NOMO-1 (cell line): ENCODE measurements at regions not wholly inside any gene's neighbourhood (a gene's known extent, or its start where the extent isn't known, plus 50 kb on each side); places are given as distances from the start of the nearest gene placed in this dataset.

Experiments used
- DNase-seq, 2 experiments: peaks; one replicate each; lab custom pipeline; 2025; ENCODE audit not compliant: unreplicated experiment in 2 of 2; lab: John Stamatoyannopoulos, UW

- no peak for DNase-seq
Observed at GRCh38 chr3:69540706-69541581, 155.1 kb upstream of the FRMD4B start.

DNA sequence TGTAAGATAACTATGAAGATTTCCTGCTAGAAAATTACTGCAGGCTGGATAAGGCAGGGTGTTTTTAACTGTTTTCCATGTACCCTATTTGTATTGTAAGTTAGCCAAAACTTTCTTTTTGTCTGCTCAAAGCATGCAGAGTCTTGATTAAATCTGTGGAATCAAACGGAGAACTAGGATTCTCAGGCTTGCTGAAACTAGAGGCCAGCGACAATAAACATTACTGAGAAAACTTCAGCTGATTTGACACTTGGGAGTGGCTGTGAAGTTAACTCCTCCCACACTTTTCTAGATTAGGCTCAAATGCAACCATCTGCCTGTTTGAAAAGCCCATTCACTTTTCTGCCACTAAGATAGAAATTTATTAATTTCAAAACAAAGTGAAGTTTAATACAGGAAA, 153.2 kb upstream of the FRMD4B start:
- no peak for DNase-seq

DNA sequence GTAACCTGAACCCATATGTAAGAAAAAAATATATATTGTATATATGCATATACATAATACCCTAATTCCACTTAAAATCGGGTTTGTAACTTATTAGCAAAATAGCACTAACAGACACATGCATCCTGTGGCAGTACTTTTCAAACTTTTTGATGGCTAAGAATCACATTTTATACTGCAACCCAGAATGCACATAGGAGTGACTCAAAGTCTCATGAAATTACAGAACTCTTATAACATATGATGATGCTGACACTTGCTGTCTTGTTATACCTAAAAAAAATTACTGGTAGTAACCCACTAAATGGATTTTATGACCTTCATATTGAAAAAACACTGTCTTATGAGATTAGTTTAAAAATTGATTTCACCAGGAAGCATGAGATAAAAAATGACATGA, 152.4 kb upstream of the FRMD4B start:
- no peak for DNase-seq

DNA sequence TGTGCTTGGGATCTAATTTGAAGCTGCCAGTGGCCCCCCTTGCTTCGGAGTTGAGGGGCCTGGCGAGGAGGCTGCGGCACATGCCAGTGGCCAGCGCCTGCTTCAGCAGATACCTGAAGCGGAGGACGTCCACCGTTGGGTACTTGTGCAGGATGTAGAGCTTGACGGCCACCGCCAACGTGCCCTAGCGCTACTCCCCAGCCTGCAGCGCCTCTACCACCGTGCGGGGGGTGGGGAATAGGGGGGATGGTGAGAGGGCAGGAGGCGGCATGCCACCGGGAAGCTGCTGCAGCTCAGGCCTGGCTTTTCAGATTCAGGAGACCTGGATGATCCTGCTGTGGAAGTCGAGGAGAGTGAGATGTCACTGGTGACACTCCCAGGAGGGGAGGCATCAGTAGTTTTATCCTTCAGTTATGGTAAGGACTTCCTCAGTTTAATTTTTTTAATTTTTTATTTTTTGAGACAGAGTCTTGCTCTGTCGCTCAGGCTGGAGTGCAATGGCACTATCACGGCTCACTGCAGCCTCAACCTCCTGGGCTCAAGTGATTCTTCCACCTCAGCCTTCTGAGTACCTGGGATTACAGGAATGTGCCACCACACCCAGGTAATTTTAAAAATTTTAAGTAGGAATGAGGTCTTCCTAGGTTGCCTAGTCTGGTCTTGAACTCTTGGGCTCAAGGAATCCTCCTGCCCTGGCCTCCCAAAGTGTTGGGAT, 150.6 kb upstream of the FRMD4B start:
- DNase-seq = no peak

DNA sequence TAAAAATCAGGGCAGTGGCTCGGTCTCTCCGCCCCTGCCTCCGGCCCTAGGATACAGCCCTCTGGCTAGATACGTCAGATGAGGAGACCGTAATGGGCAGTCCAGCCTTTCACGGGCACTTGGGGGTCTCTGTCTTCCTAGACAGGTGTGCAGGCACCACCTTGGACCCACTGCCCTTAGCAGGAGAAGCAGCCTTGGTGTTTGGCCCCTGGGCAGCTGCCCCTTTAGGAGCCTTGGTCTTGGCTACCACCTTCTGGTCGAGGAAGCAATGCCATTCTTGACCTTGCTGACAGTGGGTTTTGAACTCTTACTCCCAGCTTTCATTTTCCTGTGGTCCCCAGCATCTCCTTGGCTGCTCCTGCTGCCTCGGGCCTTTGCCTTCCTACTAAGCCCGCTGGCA, 149.7 kb upstream of the FRMD4B start:
- DNase-seq = no peak

- no peak for DNase-seq
Observed at GRCh38 chr3:69532547-69533224, 146.8 kb upstream of the FRMD4B start.

- no peak for DNase-seq
Observed at GRCh38 chr3:69531576-69532546, 146.0 kb upstream of the FRMD4B start.

- DNase-seq = no peak
Observed at GRCh38 chr3:69530554-69530953, 144.7 kb upstream of the FRMD4B start.

GRCh38 chr3:69527498-69527897, 141.6 kb upstream of the FRMD4B start:
- no peak for DNase-seq

DNA sequence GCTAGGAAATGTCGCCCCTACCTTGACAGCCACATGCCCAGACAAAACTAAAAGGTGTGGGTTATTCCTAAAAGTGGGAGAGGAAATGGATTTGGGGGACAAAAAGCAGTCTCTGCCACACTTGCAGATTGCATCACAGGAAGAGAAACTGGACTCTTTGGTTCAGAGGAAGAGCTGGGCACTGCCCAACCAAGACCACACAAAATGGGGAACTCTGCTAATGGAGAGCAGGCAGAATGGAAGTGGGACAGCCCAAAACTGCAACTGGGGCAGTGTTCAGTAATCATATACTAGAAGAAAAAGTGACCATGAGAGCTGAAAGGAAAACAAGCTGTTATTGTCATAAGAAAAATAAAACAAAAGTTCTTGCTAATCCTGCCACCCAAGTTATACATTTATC, 138.9 kb upstream of the FRMD4B start:
- DNase-seq = no peak

DNA sequence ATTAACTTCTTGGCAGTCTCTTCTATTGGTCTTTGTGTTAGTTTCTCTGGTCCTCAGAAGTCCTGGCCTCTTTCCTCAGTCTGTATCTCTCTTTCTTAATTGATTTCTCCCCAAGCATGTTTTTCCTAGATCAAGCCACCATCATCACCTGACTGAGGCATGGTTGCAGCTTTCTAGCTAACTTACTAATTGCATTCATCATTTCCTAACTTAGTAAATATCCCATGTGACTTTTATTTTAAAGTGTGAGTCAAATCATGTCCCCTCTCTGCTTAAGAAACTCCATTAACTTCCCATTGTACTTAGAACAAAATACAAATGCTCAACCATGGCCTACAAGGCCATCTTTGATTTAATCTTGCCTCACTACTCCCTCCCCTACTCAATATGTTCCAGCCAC, 135.4 kb upstream of the FRMD4B start:
- DNase-seq = no peak

GRCh38 chr3:69511361-69511760, 125.5 kb upstream of the FRMD4B start:
- no peak for DNase-seq

DNA sequence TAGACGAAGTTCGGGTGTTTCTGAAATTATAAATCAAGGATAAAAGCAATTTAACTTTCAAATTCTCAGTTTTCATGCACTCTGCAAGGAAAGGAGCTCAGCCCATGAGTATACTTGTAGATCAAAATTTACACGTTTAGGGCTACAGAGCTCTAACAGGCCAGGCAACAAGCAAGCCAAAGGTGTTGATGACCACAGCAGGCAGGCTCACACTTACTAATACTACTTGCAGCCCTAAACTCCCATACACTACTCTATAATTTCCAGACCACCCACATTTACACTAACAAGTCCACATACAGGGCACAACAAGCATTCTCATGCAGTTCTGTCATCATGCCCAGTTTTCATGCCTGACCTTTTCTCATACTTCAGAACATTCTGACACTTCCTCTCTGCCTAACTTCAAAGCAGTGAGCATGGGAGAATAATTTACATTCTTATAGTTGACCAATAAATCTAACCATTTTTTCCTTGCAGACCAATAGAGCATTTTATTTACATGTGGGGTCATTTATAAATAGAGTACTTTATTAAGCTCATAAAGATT, 124.7 kb upstream of the FRMD4B start:
- no peak for DNase-seq

- no peak for DNase-seq
Observed at GRCh38 chr3:69509288-69509687, 123.4 kb upstream of the FRMD4B start.

GRCh38 chr3:69505770-69506407, 120.0 kb upstream of the FRMD4B start:
- no peak for DNase-seq

DNA sequence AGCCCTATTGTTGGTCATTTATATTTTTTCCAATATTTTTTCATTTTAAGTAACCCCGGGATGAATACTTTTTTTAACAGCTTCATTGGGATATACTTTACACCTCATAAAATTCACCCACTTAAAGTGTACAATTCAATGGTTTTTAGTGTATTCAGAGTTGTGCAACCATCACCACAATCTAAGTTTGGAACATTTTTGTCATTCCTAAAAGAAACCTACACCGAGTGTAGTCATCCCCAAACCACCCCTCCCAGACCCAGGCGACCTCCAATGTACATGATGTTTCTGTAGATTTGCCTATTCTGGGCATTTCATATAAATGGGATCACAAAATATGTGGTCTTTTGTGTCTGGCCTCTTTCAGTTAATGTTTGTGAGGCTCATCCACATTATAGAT, 118.3 kb upstream of the FRMD4B start:
- DNase-seq = no peak

DNA sequence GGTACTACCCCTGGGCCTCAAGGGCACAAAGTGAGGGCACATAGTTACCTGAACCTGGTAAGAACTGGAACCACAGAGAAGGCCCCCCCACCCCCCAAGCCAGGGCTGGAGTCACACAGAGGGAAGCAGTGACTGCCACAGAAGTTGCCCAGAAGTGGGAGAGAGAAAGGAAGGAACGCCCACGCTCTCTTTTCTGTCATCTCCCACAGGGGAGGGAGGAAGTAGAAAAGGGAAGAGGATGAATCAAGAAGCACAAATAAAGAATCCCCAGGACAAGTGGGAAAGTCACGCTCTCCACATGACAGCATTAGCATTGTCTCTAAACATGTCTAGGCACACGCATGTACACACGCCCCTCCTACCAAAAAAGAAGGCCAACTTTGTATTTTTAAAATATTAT, 114.7 kb upstream of the FRMD4B start:
- peak; percentile 19 to 29 for DNase-seq

- DNase-seq = no peak
Observed at GRCh38 chr3:69499899-69500421, 114.1 kb upstream of the FRMD4B start.

GRCh38 chr3:69499422-69499821, 113.5 kb upstream of the FRMD4B start:
- DNase-seq = no peak
